ENCODE measurements at regions not wholly inside any gene's neighbourhood (a gene's known extent, or its start where the extent isn't known, plus 50 kb on each side); places are given as distances from the start of the nearest gene placed in this dataset.

GRCh38 chr13:100789481-100789880 is 114.9 kb upstream of the TMTC4 start:
- TF ChIP-seq CTCF (IDR thresholded peaks at IDR 0.05; ENCODE audit: insufficient read depth, low read length) (no peak), GABPA (IDR thresholded peaks at IDR 0.05; ENCODE audit: low read depth) (no peak), POLR2AphosphoS5 (IDR thresholded peaks at IDR 0.05; ENCODE audit: low read depth) (no peak), SPI1 (IDR thresholded peaks at IDR 0.05; ENCODE audit: borderline replicate concordance, low read depth) (no peak)
